ENCODE measurements at regions not wholly inside any gene's neighbourhood (a gene's known extent, or its start where the extent isn't known, plus 50 kb on each side); places are given as distances from the start of the nearest gene placed in this dataset.

DNA sequence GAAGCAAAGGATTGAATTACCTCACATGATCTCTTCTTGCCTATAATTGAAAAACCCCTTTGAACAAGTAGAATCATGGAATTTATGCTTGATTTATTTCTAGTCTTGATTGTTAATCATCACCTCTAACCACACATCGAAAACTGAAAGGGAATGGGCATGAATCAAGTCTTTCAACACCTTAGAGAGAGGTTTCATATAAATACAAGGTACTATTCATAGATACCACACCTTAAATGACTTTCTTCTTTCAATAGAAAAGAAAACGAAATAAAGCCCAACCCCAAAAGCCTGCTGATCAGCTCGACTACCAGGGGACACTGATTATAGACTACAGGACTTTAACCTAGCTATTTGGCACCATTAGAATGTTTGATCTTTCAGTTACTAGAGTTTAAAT lies 128.6 kb upstream of the PTPRZ1 start:
- TF ChIP-seq CTCF (IDR thresholded peaks at IDR 0.05), result no peak
- no peak for TF ChIP-seq POLR2A (IDR thresholded peaks at IDR 0.05)

Measured in breast epithelium (tissue), 3 donors.